Activated CD8-positive, alpha-beta memory T cell treated with anti-CD3 and anti-CD28 coated beads for 24 hours (primary cell): ENCODE measurements at regions not wholly inside any gene's neighbourhood (a gene's known extent, or its start where the extent isn't known, plus 50 kb on each side); places are given as distances from the start of the nearest gene placed in this dataset.

Source experiments
- DNase-seq: peaks from one replicate; pipeline ENCODE4 v3.0.0-alpha.2; 2020

DNA sequence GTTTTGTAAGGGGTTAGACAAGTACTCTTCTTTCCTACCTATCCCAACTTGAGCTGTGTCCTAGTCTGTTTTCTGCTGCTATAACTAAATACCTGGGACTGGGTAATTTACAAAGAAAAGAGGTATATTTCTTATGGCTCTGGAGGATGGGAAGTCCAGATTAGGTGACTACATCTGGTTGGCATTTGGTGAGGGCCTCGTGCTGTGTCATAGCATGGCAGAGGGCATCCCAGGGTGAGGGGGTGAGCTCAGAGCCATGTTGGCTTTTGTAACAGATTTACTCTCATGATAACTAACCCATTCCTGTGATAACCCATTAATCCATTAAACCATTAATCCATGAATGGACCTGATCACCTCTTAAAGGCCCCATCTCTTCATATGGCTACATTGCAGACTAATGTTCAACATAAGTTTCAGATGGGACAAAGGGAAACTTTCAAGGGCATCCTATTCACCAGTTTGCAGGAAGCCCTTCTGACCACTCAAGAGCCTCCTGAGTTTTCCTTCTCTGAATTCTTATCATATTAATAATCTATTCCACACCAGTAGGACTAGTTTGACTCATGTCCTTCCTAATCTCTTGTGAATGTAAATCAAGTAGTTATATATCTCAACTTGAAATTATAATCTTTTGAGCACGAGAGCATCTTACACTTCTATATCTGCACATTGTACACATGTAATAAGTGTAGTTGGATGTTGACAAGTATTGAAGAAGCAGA, 185.7 kb upstream of the ZPLD1 start:
- DNase-seq = no peak

DNA sequence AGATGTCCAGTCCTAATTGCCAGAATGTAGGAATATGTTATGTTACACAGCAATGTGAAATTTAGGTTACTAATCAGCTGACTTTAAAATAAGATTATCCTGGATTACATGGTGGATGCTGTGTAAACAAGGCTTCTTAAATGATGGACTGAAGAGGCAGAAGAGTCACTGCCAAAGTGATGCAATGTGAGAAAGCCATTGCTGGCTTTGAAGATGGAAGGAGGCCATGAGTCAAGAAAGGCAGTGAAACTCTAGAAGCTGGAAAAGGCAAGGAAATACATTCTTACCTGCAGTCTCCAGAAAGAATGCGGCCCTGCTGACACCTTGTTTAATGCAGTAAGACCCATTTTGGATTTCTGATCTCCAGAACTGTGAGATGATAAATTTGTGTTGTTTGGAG, 179.1 kb upstream of the ZPLD1 start:
- no peak for DNase-seq

DNA sequence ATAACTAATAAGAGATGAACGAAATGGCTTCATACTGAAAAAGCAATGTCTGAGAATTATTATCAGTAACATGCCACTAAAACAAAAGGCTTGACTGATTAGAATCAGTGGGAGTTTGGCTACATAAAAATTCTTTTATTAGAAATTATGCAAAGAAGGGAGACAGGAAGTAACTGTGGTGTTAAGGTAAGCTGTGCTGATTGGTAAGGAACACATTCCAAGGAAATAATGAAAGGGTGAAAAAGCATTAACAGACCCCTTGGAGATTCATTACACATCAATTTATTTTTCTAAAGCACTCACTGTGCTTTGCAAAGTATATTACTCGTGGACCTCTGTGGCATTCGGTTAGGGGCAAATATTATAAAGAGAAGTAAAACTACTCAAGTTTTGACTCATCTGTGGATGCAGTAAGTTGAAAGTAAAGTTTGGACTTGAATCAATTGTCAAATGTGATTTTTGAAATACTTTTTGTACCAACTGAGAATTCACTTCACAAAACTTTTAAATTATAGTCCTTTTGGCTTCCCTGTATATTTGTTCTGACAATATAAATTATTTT, 176.1 kb upstream of the ZPLD1 start:
- no peak for DNase-seq

DNA sequence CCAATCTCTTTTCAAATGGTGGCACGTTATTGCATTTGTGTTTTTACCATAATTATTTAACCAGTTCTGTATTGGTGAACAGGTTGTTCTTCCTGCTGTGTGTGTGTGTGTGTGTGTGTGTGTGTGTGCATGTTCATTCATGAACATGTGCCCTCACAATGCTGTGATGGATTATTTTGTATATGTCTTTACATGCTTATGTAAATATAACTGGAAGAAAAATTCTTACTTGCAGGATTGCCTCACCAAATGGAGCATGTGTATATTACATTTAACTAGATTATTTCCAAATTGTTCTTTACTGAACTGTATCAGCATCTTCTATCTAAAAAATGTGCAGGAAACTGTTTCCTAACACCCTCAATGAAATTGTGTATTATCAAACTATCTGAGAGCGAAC, 175.2 kb upstream of the ZPLD1 start:
- DNase-seq = no peak

DNA sequence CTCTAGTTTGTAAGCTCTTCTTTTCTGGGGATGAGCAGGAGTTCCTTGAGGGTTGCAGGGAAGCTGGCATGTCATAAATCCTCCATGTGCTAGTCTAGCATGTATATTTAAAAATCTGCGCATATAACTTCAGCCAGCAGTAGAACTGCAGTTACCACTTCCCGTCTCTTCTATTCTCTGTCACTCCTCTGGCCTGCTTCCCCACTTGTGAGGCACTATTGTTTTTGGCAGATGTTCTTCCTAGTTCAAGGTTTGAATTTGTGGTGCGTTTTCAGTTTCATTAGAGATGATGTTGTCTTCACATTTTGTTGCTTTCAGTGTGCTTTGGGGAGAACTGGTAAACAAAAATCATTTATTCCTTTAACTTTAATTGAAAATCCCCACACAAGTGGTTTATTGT, 169.1 kb upstream of the ZPLD1 start:
- no peak for DNase-seq

DNA sequence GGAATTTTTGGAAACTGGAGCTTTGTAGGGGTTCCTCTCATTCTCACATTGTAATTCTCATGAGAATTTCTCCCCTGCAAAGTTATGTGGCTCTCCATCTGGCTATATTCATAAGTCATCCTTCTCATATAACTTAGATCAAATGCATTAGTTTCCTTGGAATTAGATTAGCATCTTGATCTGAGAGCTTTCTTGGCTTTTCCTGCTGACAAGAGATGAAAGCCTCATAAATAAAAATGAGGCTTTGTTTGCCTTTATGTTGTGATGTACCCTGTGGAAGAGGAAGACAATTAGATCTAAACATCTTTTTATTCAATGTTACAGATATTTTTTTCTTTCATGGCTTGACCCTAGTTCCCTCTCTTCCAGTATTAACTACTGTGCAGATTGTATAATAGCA, 165.4 kb upstream of the ZPLD1 start:
- no peak for DNase-seq

DNA sequence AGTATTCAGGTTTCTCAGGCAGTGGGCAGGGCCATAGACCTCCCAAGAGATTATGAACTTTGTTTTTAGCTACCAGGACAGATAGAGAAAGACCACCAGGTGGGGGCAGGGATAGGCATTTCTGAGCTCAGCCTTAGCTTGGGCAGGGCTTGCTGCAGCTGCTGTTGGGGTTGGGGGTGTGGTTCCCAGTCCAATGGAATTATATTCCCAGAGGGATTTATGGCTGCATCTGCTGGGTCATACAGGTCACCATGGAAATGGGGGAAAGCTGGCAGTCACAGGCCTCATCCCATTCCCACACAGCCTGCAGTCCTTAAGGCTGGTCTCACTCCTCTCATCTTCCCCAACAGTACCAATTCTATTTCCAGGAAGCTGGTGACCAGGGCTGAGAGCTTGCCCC, 144.6 kb upstream of the ZPLD1 start:
- no peak for DNase-seq

DNA sequence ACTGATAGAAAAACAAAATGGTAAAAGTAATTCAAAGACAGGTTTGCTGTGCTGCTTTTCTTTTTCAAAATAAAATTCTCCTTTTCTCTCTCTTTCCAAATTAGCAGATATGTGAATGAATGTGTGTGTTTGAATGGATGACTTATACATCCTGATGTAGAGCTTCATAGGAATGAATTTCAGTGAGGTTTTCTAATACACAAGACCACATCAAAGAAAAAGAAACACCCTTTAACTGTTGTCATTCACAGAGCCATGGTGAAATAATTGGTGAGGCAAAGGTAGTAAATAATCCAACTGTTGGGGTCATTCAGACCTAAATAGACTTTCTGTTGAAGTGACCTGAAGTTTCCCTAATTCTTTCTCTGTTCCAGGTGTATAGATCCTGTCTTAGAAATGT, 139.1 kb upstream of the ZPLD1 start:
- DNase-seq = no peak

DNA sequence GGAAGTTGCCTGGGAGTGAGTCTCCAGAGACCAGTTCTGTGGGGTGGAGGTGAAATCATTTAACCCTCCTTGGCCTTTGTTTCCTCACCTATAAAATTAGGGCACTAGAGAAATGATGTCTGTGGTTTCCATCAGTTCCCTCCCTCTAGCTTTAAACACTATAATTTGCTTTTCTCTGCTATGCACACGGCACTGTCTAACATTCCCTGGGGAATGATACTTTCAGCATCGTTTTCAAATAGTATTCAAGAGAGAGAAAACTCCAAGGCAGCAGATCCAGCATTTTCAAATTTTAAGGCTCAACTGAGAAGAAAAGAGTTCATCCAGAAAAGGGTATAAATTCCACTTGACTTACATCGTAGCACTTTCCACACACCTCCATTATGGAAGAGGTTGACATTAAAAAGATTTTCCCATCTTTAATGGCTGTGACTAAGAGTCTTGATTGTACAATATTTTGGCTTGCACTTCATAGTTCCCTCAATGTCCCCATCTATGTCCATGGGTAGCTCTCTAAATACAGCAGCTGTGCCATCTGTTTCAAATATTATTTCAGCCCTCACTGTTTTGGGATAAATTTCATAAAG, 137.7 kb upstream of the ZPLD1 start:
- no peak for DNase-seq

DNA sequence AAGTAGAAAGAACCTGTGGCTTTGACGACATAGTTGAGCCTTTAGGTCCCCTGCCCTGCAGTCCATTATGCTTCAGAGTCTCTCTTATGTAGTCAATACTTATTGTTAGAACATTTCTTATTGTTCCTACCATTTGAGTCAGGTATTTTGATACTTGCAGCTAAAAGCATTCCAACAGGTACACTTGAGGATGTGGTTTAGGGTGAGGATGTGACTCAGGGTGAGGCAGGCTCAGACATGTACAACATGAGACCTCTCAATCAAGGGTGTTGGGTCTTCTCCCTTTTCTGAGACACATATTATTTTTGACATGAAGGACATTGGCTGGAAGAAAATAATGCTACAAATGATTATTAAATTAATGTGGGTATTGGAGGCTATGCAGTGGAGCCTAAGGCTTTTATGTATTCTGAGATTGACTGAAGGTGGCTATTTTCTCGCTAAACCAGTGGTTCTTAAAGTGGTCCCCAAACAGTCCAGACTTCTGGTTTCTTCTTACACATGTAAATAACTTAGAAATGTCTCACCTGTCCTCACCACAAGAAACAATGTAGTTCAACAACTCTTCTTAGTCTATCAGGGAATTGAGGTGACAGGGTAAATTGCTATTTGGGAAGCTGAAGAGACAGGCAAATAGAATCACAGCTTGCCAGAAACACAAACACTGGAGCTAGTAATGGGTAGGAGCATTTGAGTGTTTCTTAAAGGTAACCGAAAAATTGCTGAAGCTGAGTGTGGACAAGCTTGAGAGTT, 135.5 kb upstream of the ZPLD1 start:
- DNase-seq = no peak

DNA sequence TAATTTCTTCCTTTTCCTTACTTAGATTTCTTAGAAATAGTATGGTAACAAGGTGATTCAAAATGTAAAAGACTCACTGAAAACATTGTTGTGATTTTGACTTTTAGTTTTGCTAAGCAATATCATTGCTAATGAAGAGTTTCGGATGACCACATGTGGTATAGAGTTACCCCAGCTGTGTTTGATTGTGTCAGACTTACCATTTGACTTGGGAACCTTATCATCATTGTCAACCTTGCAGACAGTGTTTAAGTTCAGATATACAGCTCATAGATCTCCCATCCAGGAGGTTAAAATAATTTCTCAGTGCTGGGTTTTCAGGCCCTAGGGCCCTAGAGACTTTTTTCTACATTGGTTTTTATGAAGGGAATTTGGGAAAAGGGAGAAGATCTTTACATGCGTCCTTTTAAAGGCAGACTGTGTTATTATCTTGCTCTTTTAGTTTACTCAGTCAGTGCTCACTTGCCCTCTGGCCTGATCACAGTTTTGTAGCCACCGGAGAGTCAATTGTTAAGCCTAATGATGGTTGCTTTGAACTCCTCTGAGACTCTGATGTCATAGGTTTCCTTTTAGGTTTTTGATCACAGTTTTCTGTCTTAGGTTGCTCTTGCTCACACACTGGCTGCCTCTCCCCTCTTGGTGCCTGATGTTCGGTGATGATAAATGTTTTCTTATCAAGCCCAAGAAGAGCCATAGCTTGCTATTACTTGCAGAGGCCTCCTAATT, 133.5 kb upstream of the ZPLD1 start:
- DNase-seq = no peak

DNA sequence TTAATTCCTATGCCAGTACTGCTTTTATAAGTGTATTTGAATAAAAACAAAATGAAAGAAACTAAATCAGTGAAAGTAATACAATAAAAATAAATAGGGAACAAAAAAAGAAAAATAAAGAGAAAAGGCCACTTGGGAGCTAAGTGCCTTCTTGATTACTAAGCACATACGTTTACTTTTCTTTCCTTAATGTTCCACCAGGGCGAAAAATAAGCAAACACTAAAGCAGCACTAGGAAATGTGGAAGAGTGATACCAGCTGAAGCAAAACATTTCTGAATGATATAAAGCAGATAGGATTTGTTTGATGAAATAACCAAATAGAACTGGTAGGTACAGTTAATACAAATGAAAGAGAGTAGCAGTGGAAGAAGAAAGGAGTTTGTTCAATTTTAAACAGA, 132.8 kb upstream of the ZPLD1 start:
- DNase-seq = no peak

DNA sequence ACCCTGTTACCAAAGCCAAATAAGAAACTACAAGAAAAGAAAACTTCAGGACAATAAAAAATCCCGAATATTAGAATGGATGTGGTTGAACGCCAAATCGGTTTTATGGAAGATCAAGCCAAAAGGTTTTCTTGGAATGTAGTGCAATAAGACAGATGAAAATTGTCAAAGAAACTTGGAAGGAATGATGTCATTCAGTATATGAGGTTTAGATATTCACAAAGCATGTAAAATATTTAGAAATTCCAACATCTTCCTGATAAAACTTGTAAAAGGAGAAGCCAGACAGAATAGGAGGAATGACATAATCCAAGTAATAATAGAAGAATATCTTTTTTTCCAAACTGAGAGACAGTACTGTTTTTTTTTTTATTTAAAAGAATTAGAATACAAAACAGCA, 130.3 kb upstream of the ZPLD1 start:
- DNase-seq = no peak

DNA sequence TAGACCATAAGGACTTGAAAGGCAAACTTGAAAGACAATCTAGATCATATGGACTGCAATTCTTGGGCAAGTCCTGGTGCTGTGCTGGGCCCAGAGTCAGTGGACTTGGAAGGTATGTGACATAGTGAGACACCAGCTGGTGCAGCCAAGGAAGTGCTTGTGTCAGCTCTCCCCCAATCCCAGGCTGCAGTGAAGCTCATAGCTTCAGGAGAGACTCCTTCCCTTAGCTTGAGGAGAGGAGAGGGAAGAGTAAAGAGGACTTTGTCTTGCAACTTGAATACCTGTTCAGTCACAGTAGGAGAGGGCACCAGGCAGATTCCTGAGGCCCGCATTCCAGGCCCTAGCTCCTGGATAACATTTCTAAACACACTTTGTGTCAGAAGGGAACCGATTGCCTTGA, 127.4 kb upstream of the ZPLD1 start:
- no peak for DNase-seq

DNA sequence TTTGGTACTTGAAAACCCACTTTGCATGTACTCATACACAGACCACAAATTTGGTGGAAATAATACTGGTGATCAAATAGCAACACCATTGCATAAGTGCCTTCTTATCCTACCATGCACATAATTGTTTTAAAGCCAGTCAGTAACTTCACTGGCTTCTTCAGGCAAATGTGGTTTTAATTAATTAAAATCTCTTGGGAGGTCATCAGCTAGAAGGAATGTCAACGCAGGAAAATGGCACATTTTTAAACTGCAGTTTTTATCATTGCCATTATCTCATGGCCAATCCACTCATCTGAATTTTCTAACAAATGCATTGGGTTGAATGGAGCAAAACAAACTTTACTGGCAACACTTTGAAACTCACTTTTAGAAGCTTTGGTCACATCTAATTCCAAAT, 105.7 kb upstream of the ZPLD1 start:
- no peak for DNase-seq

DNA sequence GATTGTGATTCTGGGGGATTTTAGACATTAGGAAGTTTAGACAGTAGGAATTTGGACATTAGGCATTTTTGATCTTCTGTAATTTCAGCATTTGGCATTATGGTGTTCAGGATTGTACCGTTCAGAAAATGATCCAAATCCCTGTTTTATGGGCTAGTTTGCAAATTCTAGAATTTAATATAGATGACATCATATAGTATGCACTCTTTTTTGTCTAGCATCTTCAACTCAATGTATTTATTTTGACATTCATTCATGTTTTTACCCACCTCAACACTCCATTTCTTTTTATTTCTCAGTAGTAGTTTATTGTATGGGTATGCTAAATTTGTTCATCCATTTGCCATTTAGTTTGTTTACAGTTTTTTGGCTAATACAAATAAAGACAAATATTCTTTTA, 105.3 kb upstream of the ZPLD1 start:
- no peak for DNase-seq

DNA sequence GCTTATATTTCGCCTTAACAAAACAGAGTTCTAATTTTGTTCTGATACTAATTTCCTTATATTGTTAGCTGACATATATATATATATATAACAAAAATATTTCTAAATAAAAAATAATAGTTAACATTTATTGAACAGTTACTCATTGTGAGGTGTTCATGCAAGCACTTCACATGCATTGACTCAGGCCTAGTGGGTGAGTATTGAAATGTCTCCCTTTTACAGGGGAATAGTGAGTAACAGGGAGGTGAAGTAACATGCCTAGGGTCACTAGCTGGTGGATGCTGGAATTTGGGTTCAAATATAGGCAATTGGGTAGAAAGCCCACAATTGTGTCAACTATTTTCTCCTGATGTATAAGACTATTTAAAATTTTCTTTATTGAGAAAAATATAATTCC, 102.6 kb upstream of the ZPLD1 start:
- no peak for DNase-seq

DNA sequence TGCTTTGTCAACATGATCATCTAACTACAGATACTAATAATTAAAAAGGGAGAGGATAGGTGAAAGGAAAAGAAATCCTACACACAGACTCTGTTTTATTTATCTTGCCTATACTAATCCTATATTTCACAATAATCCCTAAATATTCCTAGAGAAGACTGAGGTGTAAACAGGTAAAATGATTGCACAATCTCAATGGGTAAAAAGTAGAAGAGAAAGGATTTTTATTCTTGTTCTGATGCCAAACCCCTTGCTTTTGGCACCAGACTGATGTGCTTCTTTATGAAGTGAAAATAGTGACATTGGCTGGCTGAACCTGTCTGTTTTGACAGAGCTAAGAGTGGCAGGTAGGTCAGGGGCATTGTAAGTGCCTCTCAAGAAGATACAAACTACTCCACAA, 101.9 kb upstream of the ZPLD1 start:
- DNase-seq = no peak

DNA sequence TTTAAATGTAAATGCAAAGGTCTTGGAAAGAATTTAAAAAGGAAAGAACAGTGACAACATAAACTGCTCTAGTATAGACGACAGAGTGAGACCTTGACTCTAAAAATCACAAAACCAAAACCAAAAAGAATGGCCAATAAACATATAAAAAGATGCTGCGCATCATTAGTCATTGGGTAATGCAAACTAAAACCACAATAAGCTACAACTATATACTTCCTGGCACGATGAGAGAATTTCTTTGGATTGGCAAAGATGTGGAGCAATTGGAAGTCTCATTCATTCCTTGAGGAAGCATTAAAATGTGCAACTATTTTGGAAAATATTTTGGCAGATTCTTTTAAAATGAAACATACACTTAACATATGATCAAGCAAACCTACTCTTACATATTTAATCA, 98.7 kb upstream of the ZPLD1 start:
- no peak for DNase-seq

DNA sequence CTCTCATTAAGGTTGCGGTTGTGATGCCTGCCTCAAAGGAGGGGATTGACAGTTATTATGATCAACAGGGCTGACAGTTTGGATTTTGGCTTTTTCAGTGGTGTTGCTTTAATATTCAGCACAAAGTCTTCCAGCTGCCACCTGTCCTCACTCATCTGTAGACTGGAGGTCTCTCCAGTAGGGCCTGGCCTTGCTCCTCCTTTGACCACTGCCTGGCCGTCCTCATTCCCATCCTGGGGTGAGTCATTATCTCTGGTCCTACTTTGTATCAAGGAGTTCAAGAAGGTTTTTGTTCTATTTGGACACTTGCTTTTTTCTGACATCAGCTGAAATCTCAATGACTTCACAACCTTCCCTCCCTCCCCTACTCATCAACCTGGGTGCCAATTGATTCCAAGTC, 95.1 kb upstream of the ZPLD1 start:
- no peak for DNase-seq

DNA sequence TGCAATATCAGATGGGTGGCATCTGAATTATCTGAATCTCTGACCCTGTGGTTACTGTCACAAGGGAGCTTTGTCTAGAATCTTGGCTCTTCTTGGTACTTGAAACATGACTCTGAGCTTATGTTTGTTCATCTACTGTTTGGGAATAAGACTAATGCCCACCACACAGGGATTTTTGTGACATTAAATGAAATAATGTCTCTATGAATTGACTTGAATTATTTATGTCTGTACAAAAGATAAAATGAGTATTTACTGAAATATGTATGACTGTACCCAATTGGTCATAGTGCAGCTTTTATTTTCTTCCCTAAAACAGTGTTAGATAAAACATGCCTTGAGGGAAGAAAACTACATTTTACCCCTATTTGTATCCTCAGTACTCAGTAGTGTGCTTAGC, 87.9 kb upstream of the ZPLD1 start:
- no peak for DNase-seq

DNA sequence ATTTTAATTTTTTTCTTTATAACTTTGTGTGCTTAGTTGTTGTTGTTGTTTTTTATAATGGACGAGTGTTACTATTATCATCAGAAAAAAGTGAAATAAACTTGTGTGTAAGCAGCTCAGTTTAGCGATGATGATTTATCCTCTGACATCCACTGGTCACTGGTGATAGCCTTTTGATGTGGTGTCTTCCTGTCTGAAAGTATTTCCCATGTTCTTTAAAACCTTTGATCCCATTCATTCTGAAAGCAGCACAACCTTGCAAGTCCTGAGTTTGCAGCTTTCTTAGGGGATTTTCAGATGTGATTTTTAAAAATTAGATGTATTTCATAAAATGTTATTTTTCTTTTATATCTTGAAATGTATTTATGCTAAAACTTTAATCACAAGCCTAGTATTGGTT, 85.9 kb upstream of the ZPLD1 start:
- no peak for DNase-seq

DNA sequence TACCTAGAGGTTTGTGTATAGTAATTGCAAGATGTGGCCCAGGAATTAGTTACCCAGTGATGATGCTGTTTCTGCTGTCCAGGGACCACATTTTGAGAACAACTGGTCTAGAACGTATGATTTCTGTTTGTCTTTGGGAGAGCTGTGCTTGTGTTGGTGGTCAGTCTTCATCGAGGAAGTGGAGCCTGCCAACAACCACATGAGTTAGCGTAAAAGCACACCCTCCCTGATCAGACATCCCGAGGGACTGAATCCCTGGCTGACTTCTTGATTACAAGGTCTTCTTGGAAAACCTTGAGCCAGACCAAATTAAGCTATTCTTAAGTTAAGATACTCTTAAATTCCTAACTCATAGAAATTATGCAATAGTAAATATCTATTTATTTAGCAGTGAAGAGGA, 81.7 kb upstream of the ZPLD1 start:
- no peak for DNase-seq

DNA sequence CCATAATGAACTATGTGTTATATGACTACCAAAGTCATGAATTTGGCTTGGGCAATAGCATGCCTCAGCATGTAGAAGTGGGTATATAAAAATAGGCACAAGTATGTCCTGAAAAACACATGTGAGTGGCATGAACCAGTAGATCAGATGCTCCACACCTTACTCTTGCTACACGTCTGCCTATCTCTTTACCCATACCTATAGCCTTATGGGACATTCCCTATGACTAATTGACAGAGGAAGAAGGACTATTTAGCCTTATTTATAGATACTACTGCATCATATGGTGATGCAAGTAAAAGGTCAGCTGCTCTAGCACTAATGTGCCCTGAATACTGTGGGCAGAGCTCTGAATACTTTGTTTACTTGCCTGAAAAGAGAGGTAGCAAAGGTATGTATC, 81.0 kb upstream of the ZPLD1 start:
- no peak for DNase-seq
